CD4-positive, alpha-beta T cell treated with Interleukin-10 for 1 hour (primary cell): ENCODE measurements at regions not wholly inside any gene's neighbourhood (a gene's known extent, or its start where the extent isn't known, plus 50 kb on each side); places are given as distances from the start of the nearest gene placed in this dataset.

Experiments used
- DNase-seq: peaks from one replicate; pipeline ENCODE4 v3.0.0-alpha.2; 2020

- DNase-seq = no peak
Measured at GRCh38 chr1:59156526-59157199, 140.2 kb upstream of the FGGY start.

DNA sequence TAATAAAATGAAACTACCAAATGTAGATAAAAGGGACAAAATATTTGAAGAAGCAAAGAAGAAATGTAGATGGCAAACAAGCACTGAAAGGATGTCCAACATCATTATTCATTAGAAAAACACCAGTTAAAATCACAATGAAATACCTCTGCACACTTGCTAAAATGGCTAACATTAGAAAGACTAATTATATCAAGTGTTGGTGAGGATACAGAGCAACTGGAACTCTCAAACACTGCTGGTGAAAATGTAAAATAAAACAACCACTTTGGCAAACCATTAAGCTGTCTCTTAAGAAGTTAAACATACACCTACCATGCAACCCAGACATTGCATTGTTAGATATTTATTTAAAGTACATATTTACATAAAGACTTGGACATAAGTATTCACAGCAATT lies 138.6 kb upstream of the FGGY start:
- DNase-seq = no peak

GRCh38 chr1:59159557-59160203 lies 137.2 kb upstream of the FGGY start:
- DNase-seq = no peak

- no peak for DNase-seq
Measured at GRCh38 chr1:59161136-59161535, 135.8 kb upstream of the FGGY start.

- DNase-seq = no peak
Measured at GRCh38 chr1:59162665-59163064, 134.2 kb upstream of the FGGY start.

- DNase-seq = no peak
Measured at GRCh38 chr1:59163268-59164092, 133.4 kb upstream of the FGGY start.

DNA sequence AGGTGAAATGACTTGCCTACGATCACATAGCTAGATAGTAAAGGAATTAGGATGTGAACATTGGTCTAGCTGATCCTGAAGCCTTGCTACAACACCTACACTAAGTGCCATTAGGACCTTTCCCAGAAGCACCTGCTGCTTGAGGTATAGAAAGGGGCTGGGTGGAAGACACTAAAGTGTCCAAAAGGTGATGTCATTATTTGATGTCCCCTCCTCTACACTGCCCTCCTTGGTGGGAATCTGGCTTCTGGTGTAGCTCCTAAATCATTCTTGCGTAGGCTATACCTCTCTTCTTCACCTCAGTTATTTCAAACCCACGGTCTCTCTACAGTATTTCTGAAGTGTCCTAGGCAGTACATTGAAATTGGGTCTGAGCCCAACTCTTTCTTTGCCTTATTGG lies 132.5 kb upstream of the FGGY start:
- DNase-seq = no peak

DNA sequence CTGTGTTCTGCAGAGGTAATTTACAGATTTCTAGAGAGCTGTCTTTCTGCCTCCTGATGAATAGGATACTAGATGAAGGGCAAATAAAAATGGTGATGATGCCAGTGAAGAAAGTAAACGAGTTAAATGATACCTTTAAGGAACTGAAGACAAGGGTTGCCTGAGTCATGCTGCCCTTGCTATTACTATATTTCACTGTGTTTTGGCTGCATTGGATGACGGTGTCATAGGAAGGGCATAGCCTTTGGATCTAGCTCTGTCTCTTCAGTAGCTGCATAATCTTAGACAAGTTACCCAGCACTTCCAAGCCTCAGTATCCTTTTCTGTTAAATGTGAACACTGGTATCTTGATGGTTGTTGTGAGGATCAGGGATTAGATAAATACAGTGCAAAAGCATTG lies 131.5 kb upstream of the FGGY start:
- no peak for DNase-seq

DNA sequence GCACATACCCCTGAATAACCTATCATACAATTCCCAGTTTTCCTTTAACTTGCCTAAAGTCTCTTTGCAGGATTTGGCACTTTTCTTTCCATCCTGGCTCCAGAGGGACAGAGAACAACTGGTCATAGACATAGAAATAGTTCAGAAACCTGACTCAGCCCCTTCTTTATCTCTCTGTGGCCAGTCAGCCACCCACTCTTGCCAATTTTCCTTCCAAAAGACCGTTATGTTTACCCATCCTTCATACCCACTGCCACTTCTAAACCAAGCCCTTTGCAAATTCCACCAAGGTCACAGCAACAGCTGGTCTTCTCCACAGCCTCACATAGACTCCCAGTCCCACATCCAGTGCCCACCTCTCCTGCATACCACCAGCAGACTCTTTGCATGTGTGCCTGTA lies 127.2 kb upstream of the FGGY start:
- no peak for DNase-seq

DNA sequence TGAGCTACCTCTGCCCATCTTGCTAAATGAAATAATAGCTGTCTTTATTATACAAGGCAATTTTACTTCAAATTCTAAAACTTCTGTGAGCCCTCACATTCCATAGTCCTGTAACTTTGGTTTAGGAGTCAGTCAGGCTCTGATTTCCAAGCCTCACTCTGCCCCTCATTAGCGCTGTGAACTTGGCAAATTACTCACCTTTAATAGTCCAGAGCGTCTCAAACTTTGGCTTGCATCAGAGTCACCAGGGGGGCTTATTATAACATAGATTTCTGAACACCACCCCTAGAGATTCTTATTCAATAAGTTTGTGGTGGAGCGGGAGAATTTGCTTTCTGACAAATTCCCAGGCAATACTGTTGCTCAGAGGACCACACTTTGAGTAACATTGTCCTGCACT lies 126.2 kb upstream of the FGGY start:
- no peak for DNase-seq

- no peak for DNase-seq
Measured at GRCh38 chr1:59171788-59172187, 125.1 kb upstream of the FGGY start.

DNA sequence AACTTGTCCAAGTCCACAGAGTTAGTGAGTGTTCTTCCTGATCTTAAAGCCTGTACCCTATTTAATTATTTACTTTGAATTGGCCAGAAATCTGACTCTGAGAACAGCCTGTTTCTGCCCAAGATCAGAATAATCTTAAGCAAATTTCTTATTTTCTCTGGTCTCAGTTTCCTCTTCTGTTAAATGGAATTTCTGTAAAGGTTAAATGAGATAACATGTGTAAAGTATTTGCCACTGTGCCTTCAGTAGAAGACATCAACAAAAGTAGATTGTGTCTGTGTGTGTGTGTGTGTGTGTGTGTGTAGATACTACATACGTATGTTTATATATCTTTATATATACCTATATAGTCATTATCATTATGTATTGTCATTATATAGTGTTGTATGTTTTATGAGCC lies 124.2 kb upstream of the FGGY start:
- no peak for DNase-seq

GRCh38 chr1:59173721-59174120 lies 123.2 kb upstream of the FGGY start:
- DNase-seq = no peak

DNA sequence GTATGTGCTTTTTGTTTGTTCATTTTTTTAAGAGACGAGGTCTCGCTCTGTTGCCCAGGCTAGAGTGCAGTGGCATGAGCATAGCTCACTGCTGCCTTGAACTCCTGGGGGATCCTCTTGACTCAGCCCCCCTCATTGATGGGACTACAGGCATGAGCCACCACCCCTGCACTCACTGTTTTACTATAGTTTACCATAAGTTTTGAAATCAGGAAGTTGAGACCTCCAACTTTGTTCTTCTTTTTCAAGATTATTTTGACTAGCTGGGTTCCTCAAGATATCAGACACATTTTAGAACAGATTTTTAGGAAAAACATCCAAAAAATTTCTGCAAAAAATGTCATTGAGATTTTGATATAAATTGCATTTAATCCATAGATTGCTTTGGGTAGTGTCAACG lies 120.4 kb upstream of the FGGY start:
- DNase-seq = no peak

DNA sequence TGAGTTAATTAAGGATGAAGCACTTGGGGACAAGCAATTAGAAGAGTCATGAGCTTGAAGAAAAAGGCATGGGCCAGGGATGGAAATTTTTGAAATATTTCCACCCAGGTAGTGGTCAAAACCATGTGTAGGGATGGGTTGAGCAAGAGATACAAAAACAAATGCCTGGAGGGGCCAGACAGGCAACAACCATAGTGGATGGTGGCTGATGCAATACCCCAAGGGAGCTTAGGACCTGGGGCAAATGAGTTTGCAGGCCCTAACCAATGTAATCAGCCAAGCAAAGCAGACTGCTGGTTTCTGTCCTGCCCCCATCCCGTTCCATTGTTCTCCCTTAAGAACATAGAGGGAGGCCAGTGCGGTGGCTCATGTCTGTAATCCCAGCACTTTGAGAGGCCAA lies 119.1 kb upstream of the FGGY start:
- no peak for DNase-seq

DNA sequence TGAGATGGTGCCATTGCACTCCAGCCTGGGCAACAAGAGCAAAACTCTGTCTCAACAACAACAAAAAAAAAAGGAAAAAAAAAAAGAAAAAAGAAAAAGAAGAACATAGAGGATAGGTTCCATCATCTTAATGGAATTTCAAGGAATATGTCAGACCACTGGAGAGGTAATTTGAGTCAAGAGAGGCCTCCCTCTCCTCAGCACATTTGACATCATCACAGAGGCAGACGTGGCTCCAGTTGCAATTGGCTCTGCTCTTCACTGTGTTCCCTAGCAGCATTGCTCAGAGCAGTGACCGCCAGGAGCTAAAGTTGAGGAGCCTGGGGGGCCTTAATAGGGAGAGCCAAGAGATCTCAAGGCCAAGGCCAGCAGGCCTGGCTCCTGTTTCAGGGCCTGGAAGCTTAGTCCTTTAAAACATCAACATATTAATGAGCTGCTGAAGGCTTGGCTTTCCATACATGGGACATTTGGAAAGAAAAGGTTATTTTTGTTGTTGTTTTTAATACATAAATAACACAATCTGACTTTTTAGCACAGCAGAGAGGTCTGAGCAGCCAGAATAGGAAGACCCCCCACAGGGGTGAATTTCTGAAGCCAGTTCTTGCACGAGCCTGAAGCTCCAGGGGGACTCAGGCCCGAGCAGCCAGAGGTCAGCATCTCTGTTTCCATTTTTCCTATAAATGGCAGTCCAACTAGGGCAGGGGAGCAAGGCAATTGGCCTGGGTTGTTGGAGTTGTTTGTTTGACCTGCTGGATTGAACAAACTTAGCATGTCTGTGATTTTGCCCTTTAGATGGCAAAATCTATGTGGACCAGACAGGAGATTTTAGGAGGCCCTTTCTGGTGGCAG lies 118.3 kb upstream of the FGGY start:
- DNase-seq = no peak

GRCh38 chr1:59179673-59180072 lies 117.2 kb upstream of the FGGY start:
- no peak for DNase-seq

DNA sequence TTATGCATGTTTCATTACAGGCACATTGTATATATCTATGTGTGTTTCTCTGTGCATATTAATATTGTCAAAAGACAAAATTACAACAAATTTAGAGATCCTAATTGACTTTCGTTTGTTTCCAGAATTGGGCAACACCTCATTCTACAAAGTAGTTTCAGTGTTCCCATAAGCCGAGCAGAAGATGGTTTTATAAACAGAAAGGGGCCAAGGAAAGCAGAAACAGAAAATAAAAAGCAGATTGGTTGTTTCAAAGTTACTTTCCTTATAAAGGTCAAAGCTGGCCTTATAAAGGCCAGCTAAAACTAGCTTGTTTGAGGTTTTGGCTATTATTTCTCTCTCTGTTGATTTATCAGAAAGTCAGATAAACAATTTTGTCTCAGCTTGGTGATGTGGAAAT lies 116.2 kb upstream of the FGGY start:
- DNase-seq = no peak

DNA sequence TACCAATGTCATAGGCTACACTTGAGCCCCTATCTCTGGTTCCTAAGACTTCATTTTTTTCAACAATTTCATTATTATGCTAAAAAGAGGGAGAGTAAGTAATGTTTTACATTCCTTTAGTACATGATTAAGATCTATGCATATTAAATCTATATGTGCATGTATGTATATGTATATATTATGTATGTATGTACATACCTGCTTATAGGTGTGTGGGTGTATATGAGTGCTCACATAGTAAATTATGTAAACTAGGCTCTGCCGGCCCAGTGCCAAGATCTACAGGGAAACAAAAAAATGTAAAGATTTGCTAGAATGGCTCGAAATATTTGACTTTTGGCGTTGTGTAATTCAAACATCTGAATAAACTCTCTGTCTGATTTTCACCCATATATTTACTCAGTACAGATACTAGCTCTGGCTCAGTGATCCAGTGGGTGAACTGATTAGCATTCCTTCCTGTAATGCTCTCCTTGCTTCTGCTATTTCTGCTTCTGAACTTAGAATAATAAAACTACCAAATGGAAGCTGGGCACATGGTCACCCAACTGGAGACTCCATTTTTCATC lies 113.1 kb upstream of the FGGY start:
- DNase-seq = no peak

- DNase-seq = no peak
Measured at GRCh38 chr1:59184365-59184905, 112.5 kb upstream of the FGGY start.

- DNase-seq = no peak
Measured at GRCh38 chr1:59185163-59185860, 111.6 kb upstream of the FGGY start.

DNA sequence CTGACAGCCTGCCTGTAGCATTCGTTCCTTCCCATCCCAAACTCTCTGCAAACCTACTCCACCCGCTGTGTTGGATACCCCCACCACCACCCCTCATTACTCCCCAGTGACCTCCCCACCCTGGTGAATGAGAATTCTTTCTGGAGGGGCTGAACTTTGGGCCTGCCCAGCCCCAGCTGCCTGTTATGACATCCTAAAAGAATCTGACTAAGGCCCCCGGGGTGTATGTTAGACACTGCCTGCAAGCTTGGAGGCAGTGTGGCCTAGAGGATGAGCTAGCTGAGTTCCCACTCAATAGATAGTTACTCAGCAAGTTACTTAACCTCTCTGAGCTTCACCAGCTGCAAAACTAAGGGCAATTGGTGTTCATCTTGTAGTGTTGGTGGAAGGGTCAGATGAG lies 110.2 kb upstream of the FGGY start:
- no peak for DNase-seq
